HUES6 (cell line): ENCODE measurements at regions not wholly inside any gene's neighbourhood (a gene's known extent, or its start where the extent isn't known, plus 50 kb on each side); places are given as distances from the start of the nearest gene placed in this dataset.

Experiments
- H3K27ac ChIP-seq: 2 replicates; pipeline ENCODE4 v1.7.0; 2013; ENCODE audit warnings: low read depth, mild to moderate bottlenecking, low read length, inconsistent platforms
- H3K27me3 ChIP-seq: 2 replicates; pipeline ENCODE4 v1.6.1; 2013; ENCODE audit warnings: low read length; ENCODE audit not compliant: control insufficient read depth, insufficient read depth
- H3K36me3 ChIP-seq: 2 replicates; pipeline ENCODE4 v1.6.1; 2013; ENCODE audit warnings: low read length; ENCODE audit not compliant: control insufficient read depth, insufficient read depth
- H3K4me1 ChIP-seq: 2 replicates; pipeline ENCODE4 v1.6.1; 2013; ENCODE audit warnings: low read length; ENCODE audit not compliant: control insufficient read depth, insufficient read depth
- H3K4me3 ChIP-seq: 2 replicates; pipeline ENCODE4 v1.5.1; 2013; ENCODE audit warnings: low read depth, low read length
- H3K9ac ChIP-seq: one replicate; pipeline ENCODE4 v1.6.1; 2013; ENCODE audit warnings: mild to moderate bottlenecking, low read length
- H3K9me3 ChIP-seq: 2 replicates; pipeline ENCODE4 v1.6.1; 2013; ENCODE audit warnings: low read depth, low read length; ENCODE audit not compliant: control insufficient read depth, insufficient read depth

DNA sequence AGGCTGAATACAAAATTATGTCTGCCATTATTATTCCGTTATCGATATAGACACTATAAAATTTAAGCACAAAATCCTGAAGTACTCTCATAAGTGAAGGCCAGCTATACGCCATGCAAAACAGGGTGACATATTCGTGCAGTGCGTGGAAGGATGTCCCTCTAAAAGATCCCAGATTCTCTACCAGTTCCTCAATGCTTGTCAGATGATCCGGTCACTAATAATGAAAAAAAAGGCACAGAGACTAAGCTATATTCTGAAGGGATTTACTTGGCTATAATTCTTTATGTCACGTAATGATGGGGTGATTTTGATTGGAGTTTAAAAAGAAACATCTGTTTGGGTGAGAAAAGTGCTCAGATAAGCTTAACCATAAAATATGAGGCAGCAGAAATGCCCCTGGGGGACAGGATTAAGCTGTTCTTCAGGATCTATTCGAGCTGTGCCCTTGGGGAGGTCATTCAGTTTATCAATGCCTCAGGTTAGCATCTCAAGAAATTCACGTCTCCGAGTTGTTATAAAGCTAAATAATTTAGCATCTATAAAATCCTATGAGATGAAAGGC lies 229.7 kb upstream of the PITRM1 start:
- Histone ChIP-seq H3K36me3 (no peaks in the 10 kb centered on the region), H3K27me3 (no peaks in the 10 kb centered on the region), H3K9me3 (no peaks in the 10 kb centered on the region), H3K27ac (no peak overlapping the region), H3K9ac (no peak overlapping the region), H3K4me3 (no peak overlapping the region), H3K4me1 (peaks cover 12% of the 10 kb centered on the region)

DNA sequence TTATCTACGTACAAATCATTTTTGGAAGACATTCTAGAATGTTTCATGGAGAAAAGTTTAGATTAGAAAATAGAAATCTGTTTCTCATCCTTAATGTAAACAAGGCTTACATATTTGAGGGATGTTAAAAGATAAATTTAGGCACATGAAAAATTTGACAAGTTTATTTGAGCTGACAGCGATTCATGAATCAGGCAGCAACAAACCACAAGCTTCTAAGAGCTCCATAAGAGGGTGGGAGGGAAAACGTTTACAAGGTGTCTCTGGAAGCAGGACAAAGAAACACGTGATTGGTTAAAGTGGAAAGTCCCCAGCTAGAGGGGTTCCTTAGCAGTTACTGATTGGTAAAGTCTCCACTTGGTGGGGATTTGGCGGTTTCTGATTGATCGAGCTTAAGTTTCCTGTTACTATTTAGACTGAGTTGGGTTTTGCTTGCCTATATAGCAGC lies 228.9 kb upstream of the PITRM1 start:
- no peak overlapping the region for H3K4me3 ChIP-seq
- H3K9me3 ChIP-seq: no peaks in the 10 kb centered on the region
- H3K9ac ChIP-seq: no peak overlapping the region
- no peaks in the 10 kb centered on the region for H3K27me3 ChIP-seq
- no peaks in the 10 kb centered on the region for H3K36me3 ChIP-seq
- H3K27ac ChIP-seq: no peak overlapping the region
- peaks cover 12% of the 10 kb centered on the region for H3K4me1 ChIP-seq

GRCh38 chr10:3400348-3400747 lies 227.8 kb upstream of the PITRM1 start:
- no peak overlapping the region for H3K27ac ChIP-seq
- H3K27me3 ChIP-seq: no peaks in the 10 kb centered on the region
- H3K4me1 ChIP-seq: peaks cover 12% of the 10 kb centered on the region
- no peak overlapping the region for H3K4me3 ChIP-seq
- no peaks in the 10 kb centered on the region for H3K9me3 ChIP-seq
- H3K36me3 ChIP-seq: no peaks in the 10 kb centered on the region
- no peak overlapping the region for H3K9ac ChIP-seq

DNA sequence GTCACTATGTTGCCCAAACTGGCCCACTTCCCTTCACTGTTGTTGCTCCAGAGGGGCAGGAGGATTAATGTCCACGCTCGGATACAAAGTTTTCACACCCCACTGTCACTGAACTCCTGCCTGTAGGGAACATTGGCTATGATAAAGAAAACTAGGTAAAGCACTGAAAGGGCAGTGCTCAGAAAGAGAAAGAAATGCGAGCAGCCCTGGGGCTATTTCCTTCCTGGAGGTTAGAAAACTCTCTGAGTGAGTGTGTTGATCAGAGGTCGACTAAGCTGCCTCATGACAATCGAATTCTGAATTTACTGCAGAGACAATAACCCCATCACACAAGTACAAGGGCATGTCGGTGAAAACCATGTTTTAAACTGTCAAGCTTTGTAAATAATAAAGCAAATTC lies 227.2 kb upstream of the PITRM1 start:
- H3K9ac ChIP-seq: no peak overlapping the region
- H3K4me1 ChIP-seq: peaks cover 12% of the 10 kb centered on the region

GRCh38 chr10:3398825-3399646 lies 226.5 kb upstream of the PITRM1 start:
- H3K9ac ChIP-seq: no peak overlapping the region
- H3K27ac ChIP-seq: no peak overlapping the region

More for the DNA sequence above, 227.2 kb upstream of the PITRM1 start:
- H3K27ac ChIP-seq: no peak overlapping the region
- H3K9me3 ChIP-seq: peaks cover 4% of the 10 kb centered on the region
- H3K36me3 ChIP-seq: no peaks in the 10 kb centered on the region
- H3K27me3 ChIP-seq: no peaks in the 10 kb centered on the region
- no peak overlapping the region for H3K4me3 ChIP-seq

GRCh38 chr10:3397846-3398245 lies 225.3 kb upstream of the PITRM1 start:
- Histone ChIP-seq H3K36me3 (no peaks in the 10 kb centered on the region), H3K27ac (no peak overlapping the region), H3K4me1 (peaks cover 10% of the 10 kb centered on the region)

More at GRCh38 chr10:3398825-3399646, 226.5 kb upstream of the PITRM1 start:
- Histone ChIP-seq H3K27me3 (no peaks in the 10 kb centered on the region), H3K9me3 (peaks cover 7% of the 10 kb centered on the region), H3K4me3 (no peak overlapping the region), H3K36me3 (no peaks in the 10 kb centered on the region), H3K4me1 (peaks cover 10% of the 10 kb centered on the region)

GRCh38 chr10:3397231-3397630 lies 224.6 kb upstream of the PITRM1 start:
- no peaks in the 10 kb centered on the region for H3K27me3 ChIP-seq
- no peak overlapping the region for H3K27ac ChIP-seq
- H3K36me3 ChIP-seq: no peaks in the 10 kb centered on the region
- H3K4me1 ChIP-seq: peaks cover 10% of the 10 kb centered on the region
- no peak overlapping the region for H3K4me3 ChIP-seq
- no peak overlapping the region for H3K9ac ChIP-seq
- H3K9me3 ChIP-seq: peaks cover 9% of the 10 kb centered on the region

More at GRCh38 chr10:3397846-3398245, 225.3 kb upstream of the PITRM1 start:
- Histone ChIP-seq H3K9ac (no peak overlapping the region), H3K4me3 (no peak overlapping the region), H3K27me3 (no peaks in the 10 kb centered on the region), H3K9me3 (peaks cover 9% of the 10 kb centered on the region)

DNA sequence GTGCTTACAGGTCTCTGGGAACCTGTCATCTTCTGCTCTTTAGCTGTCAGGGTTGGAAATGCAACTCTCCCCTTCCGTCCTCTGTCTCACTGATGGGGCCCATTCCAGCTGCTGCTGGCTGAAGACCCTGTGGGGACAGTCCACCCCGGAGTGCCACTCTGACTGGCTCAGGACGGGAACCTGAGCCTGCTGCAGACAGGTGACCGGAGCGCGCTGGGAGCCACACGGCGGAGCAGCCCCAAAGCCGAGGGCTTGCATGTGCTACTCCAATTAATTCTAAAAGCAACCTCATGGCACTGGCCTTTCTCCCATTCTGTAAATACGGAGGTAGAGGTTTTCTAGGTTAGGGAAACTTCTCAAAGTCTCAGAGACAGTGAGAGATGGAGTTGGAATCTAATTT lies 223.5 kb upstream of the PITRM1 start:
- peaks cover 9% of the 10 kb centered on the region for H3K9me3 ChIP-seq
- no peaks in the 10 kb centered on the region for H3K36me3 ChIP-seq
- no peak overlapping the region for H3K9ac ChIP-seq
- peaks cover 10% of the 10 kb centered on the region for H3K4me1 ChIP-seq
- H3K27ac ChIP-seq: no peak overlapping the region
- no peak overlapping the region for H3K4me3 ChIP-seq
- no peaks in the 10 kb centered on the region for H3K27me3 ChIP-seq

DNA sequence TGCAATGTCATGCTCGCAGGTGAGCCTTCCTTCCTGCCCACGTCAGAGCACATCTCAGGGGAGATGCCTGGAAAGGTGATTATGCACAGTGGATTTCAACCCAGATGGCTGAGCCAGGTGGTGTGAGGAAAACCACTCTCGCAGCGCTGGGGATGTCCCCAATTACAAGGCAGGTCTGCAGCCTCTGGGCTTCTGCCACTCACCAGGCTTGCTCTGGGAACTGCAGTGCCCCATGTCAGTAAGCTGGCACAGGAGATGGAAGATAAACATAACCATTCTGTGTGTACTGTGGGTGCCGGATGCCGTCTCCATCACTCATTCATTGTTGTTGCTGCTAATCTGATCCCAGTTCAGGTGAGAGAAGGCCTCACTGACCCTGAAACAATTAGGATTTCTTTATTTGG lies 222.9 kb upstream of the PITRM1 start:
- no peaks in the 10 kb centered on the region for H3K27me3 ChIP-seq
- no peaks in the 10 kb centered on the region for H3K36me3 ChIP-seq
- peaks cover 9% of the 10 kb centered on the region for H3K9me3 ChIP-seq
- H3K27ac ChIP-seq: no peak overlapping the region
- no peak overlapping the region for H3K9ac ChIP-seq
- no peak overlapping the region for H3K4me3 ChIP-seq
- peaks cover 10% of the 10 kb centered on the region for H3K4me1 ChIP-seq

DNA sequence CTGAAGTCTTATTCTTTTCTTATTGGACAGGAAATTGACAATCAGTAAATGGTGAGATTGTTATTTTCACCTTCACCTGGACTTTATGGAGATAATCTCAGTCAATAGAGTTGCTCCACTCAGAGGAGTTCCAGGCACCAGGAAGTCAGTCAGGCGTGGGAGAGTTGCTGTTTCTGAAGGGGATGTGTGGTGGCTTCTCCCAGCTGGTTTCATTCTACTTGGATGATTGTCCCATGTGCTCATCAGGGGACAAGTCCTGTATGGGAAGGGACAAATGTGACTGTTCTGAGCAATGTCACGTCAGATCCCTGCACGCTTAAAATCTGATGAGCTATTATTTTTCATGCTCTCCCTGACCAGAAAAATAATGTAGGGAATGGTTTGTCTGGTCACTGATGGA lies 222.5 kb upstream of the PITRM1 start:
- Histone ChIP-seq H3K4me1 (peaks cover 9% of the 10 kb centered on the region), H3K4me3 (no peak overlapping the region), H3K27me3 (no peaks in the 10 kb centered on the region), H3K36me3 (no peaks in the 10 kb centered on the region), H3K9me3 (peaks cover 9% of the 10 kb centered on the region), H3K27ac (no peak overlapping the region), H3K9ac (no peak overlapping the region)

- Histone ChIP-seq H3K36me3 (no peaks in the 10 kb centered on the region), H3K27ac (no peak overlapping the region), H3K9ac (no peak overlapping the region), H3K27me3 (no peaks in the 10 kb centered on the region), H3K9me3 (peaks cover 9% of the 10 kb centered on the region), H3K4me1 (no peaks in the 10 kb centered on the region), H3K4me3 (no peak overlapping the region)
These were observed 221.4 kb upstream of the PITRM1 start for GRCh38 chr10:3393958-3394357.
